ENCODE measurements at regions not wholly inside any gene's neighbourhood (a gene's known extent, or its start where the extent isn't known, plus 50 kb on each side); places are given as distances from the start of the nearest gene placed in this dataset.

DNA sequence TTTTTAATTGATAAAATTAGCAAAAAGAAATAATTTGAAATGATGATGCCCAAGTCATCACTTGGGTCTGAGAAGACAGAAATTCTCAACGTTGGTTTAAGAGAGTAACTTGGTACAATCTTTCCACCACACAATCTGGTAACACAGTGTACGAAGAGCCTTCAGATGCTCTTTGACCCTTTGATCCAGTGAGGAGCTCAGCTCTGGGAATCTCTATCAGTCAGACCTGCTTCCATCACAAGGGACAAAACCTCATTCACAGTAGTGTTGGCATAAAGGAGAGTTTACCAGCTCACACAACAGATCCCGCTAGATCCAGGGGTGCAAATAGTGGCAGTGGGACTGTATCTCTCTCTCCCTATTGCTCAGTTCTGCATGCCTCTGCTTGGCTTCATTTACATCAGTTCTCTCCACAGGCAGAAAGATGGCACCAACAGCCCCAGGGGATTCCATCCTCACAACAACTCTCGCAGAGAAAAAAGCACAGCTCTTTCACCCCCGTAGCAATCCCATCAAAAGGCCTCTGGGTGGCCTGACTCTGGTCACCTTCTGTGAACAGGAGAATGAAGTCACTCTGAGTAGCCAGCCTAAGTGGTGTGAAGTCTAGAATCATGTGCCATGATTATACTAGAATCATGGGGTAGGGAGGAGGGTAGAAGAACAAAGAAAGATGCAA lies 119.7 kb downstream of the ZNF281 start (continued):
- peak; percentile 58; the same call in 1 of the 2 replicates for TF ChIP-seq HNF4A (CRISPR knock-in tag; IDR thresholded peaks at IDR 0.05)
- no peak for TF ChIP-seq SALL2 (CRISPR knock-in tag; IDR thresholded peaks at IDR 0.05)
- no peak for TF ChIP-seq PCBP1 (IDR thresholded peaks at IDR 0.05; ENCODE audit: borderline replicate concordance, low read depth, low read length)
- TF ChIP-seq CTCF (CRISPR knock-in tag; IDR thresholded peaks at IDR 0.05) = peak; percentile 24; the same call in 1 of the 2 replicates
- TF ChIP-seq ZNF446 (CRISPR knock-in tag; IDR thresholded peaks at IDR 0.05) = no peak
- no peak for TF ChIP-seq ZNF616 (CRISPR knock-in tag; IDR thresholded peaks at IDR 0.05; ENCODE audit: low read depth)
- no peak for TF ChIP-seq ZNF335 (CRISPR knock-in tag; IDR thresholded peaks at IDR 0.05)
- TF ChIP-seq, protein P1, sequence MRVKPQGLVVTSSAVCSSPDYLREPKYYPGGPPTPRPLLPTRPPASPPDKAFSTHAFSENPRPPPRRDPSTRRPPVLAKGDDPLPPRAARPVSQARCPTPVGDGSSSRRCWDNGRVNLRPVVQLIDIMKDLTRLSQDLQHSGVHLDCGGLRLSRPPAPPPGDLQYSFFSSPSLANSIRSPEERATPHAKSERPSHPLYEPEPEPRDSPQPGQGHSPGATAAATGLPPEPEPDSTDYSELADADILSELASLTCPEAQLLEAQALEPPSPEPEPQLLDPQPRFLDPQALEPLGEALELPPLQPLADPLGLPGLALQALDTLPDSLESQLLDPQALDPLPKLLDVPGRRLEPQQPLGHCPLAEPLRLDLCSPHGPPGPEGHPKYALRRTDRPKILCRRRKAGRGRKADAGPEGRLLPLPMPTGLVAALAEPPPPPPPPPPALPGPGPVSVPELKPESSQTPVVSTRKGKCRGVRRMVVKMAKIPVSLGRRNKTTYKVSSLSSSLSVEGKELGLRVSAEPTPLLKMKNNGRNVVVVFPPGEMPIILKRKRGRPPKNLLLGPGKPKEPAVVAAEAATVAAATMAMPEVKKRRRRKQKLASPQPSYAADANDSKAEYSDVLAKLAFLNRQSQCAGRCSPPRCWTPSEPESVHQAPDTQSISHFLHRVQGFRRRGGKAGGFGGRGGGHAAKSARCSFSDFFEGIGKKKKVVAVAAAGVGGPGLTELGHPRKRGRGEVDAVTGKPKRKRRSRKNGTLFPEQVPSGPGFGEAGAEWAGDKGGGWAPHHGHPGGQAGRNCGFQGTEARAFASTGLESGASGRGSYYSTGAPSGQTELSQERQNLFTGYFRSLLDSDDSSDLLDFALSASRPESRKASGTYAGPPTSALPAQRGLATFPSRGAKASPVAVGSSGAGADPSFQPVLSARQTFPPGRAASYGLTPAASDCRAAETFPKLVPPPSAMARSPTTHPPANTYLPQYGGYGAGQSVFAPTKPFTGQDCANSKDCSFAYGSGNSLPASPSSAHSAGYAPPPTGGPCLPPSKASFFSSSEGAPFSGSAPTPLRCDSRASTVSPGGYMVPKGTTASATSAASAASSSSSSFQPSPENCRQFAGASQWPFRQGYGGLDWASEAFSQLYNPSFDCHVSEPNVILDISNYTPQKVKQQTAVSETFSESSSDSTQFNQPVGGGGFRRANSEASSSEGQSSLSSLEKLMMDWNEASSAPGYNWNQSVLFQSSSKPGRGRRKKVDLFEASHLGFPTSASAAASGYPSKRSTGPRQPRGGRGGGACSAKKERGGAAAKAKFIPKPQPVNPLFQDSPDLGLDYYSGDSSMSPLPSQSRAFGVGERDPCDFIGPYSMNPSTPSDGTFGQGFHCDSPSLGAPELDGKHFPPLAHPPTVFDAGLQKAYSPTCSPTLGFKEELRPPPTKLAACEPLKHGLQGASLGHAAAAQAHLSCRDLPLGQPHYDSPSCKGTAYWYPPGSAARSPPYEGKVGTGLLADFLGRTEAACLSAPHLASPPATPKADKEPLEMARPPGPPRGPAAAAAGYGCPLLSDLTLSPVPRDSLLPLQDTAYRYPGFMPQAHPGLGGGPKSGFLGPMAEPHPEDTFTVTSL (CRISPR knock-in tag; IDR thresholded peaks at IDR 0.05; ENCODE audit: borderline replicate concordance) = no peak
- TF ChIP-seq ZNF354B (CRISPR knock-in tag; IDR thresholded peaks at IDR 0.05) = no peak
- TF ChIP-seq KDM4B (CRISPR knock-in tag; IDR thresholded peaks at IDR 0.05) = 0 out of 2 replicates have a peak, but pooled peaks have one; percentile 29
- TF ChIP-seq ZNF781 (CRISPR knock-in tag; IDR thresholded peaks at IDR 0.05; ENCODE audit: borderline replicate concordance, not compliant biosample characterization) = no peak
- TF ChIP-seq ZNF343 (CRISPR knock-in tag; IDR thresholded peaks at IDR 0.05) = no peak
- TF ChIP-seq POLR2G (IDR thresholded peaks at IDR 0.05; ENCODE audit: low read depth, low read length) = no peak

Data from HepG2 (cell line).